BE2C (cell line): ENCODE measurements at regions not wholly inside any gene's neighbourhood (a gene's known extent, or its start where the extent isn't known, plus 50 kb on each side); places are given as distances from the start of the nearest gene placed in this dataset.

Experiments
- DNase-seq: peaks from one replicate; pipeline ENCODE4 v3.0.0-alpha.2; 2020
- H3K27me3 ChIP-seq: fragments of 250-450 bp; sonication (Bioruptor Pico); 2 replicates; pipeline ENCODE4 v1.5.1; 2020; ENCODE audit warnings: mild to moderate bottlenecking
- H3K36me3 ChIP-seq: fragments of 250-450 bp; sonication (Bioruptor Pico); 2 replicates; pipeline ENCODE4 v1.5.1; 2020; ENCODE audit warnings: mild to moderate bottlenecking
- H3K4me1 ChIP-seq: fragments of 250-450 bp; sonication (Bioruptor Pico); 2 replicates; pipeline ENCODE4 v1.5.1; 2020
- H3K4me3 ChIP-seq: 2 replicates; pipeline ENCODE4 v1.5.1; 2011; ENCODE audit warnings: low read depth, low read length
- H3K9me3 ChIP-seq: fragments of 250-450 bp; sonication (Bioruptor Pico); 2 replicates; pipeline ENCODE4 v1.5.1; 2020
- CTCF ChIP-seq: IDR thresholded peaks from 2 replicates; pipeline ENCODE4 v1.5.1; 2012; ENCODE audit warnings: mild to moderate bottlenecking, low read depth, low read length

- no peaks in the 10 kb centered on the region for H3K4me1 ChIP-seq
- no peak overlapping the region for H3K4me3 ChIP-seq
- no peak for DNase-seq
- no peaks in the 10 kb centered on the region for H3K36me3 ChIP-seq
- H3K9me3 ChIP-seq, result no peaks in the 10 kb centered on the region
- no peak for TF ChIP-seq CTCF
- no peaks in the 10 kb centered on the region for H3K27me3 ChIP-seq
These were observed 194.7 kb upstream of the KLF4 start for GRCh38 chr9:107684224-107684623.

- no peak for DNase-seq
- Histone ChIP-seq H3K27me3 (no peaks in the 10 kb centered on the region), H3K4me3 (no peak overlapping the region), H3K4me1 (no peaks in the 10 kb centered on the region), H3K9me3 (no peaks in the 10 kb centered on the region), H3K36me3 (no peaks in the 10 kb centered on the region)
- TF ChIP-seq CTCF, result no peak
These were observed 194.0 kb upstream of the KLF4 start for GRCh38 chr9:107683566-107683965.

GRCh38 chr9:107681988-107682387 is 192.4 kb upstream of the KLF4 start:
- no peaks in the 10 kb centered on the region for H3K9me3 ChIP-seq
- no peak for DNase-seq
- H3K4me1 ChIP-seq, result no peaks in the 10 kb centered on the region
- H3K36me3 ChIP-seq, result no peaks in the 10 kb centered on the region
- H3K4me3 ChIP-seq, result no peak overlapping the region
- no peaks in the 10 kb centered on the region for H3K27me3 ChIP-seq
- no peak for TF ChIP-seq CTCF

- no peaks in the 10 kb centered on the region for H3K4me1 ChIP-seq
- no peaks in the 10 kb centered on the region for H3K36me3 ChIP-seq
- H3K9me3 ChIP-seq, result no peaks in the 10 kb centered on the region
- no peak overlapping the region for H3K4me3 ChIP-seq
- H3K27me3 ChIP-seq, result no peaks in the 10 kb centered on the region
- no peak for TF ChIP-seq CTCF
- no peak for DNase-seq
These were observed 186.0 kb upstream of the KLF4 start for GRCh38 chr9:107675351-107676259.

- Histone ChIP-seq H3K27me3 (no peaks in the 10 kb centered on the region), H3K4me1 (no peaks in the 10 kb centered on the region), H3K4me3 (no peak overlapping the region), H3K9me3 (no peaks in the 10 kb centered on the region), H3K36me3 (no peaks in the 10 kb centered on the region)
- TF ChIP-seq CTCF, result no peak
- no peak for DNase-seq
These were observed 185.2 kb upstream of the KLF4 start for GRCh38 chr9:107674721-107675277.
